ENCODE measurements at regions not wholly inside any gene's neighbourhood (a gene's known extent, or its start where the extent isn't known, plus 50 kb on each side); places are given as distances from the start of the nearest gene placed in this dataset.
A peak's percentile ranks its signal among the peaks of the same experiment; 100 is the strongest.

- TF ChIP-seq SLC30A9 (CRISPR knock-in tag; IDR thresholded peaks at IDR 0.05) (no peak), USF1 (CRISPR knock-in tag; IDR thresholded peaks at IDR 0.05) (peak; percentile 87), ZBTB7A (IDR thresholded peaks at IDR 0.05; ENCODE audit: borderline replicate concordance, control insufficient read depth, low read depth, low read length) (no peak), IRF9 (tag; IDR thresholded peaks at IDR 0.05) (no peak), PREB (CRISPR knock-in tag; IDR thresholded peaks at IDR 0.05) (no peak), RNF2 (IDR thresholded peaks at IDR 0.05) (peak; percentile 5; the same call in 1 of the 2 replicates), ZNF124 (CRISPR knock-in tag; IDR thresholded peaks at IDR 0.05) (no peak), CSDE1 (IDR thresholded peaks at IDR 0.05) (no peak), LARP7 (IDR thresholded peaks at IDR 0.05) (no peak), ZNF436 (CRISPR knock-in tag; IDR thresholded peaks at IDR 0.05) (no peak), ETV6 (IDR thresholded peaks at IDR 0.05; ENCODE audit: borderline replicate concordance in 1 of 2, low read depth in 2 of 2, low read length in 1 of 2) (no peak), ETV6 (CRISPR knock-in tag; IDR thresholded peaks at IDR 0.05; ENCODE audit: borderline replicate concordance) (no peak), WHSC1 (IDR thresholded peaks at IDR 0.05; ENCODE audit: low read length) (no peak), ZNF282 (CRISPR knock-in tag; IDR thresholded peaks at IDR 0.05) (no peak), MECOM (CRISPR knock-in tag; IDR thresholded peaks at IDR 0.05) (no peak), PHF8 (IDR thresholded peaks at IDR 0.05; ENCODE audit: borderline replicate concordance, low read length) (peak; percentile 41; the same call in 1 of the 2 replicates), POLR2AphosphoS5 (IDR thresholded peaks at IDR 0.05; ENCODE audit: control insufficient read depth, insufficient read depth, low read depth, low read length) (no peak), KHSRP (IDR thresholded peaks at IDR 0.05) (no peak), HDAC6 (IDR thresholded peaks at IDR 0.05; ENCODE audit: low read depth, low read length) (no peak), ZNF212 (CRISPR knock-in tag; IDR thresholded peaks at IDR 0.05) (no peak)
Observed at GRCh38 chr11:64500176-64501013, 55.3 kb upstream of the SLC22A11 start (continued).

Measured in K562 (cell line).